ENCODE measurements at regions not wholly inside any gene's neighbourhood (a gene's known extent, or its start where the extent isn't known, plus 50 kb on each side); places are given as distances from the start of the nearest gene placed in this dataset.
A peak's percentile ranks its signal among the peaks of the same experiment; 100 is the strongest.
"Not testable (repeated sequence)": the region's sequence is repeated elsewhere in the genome, so short reads cannot be mapped to it uniquely, and the experiment has no call there.

DNA sequence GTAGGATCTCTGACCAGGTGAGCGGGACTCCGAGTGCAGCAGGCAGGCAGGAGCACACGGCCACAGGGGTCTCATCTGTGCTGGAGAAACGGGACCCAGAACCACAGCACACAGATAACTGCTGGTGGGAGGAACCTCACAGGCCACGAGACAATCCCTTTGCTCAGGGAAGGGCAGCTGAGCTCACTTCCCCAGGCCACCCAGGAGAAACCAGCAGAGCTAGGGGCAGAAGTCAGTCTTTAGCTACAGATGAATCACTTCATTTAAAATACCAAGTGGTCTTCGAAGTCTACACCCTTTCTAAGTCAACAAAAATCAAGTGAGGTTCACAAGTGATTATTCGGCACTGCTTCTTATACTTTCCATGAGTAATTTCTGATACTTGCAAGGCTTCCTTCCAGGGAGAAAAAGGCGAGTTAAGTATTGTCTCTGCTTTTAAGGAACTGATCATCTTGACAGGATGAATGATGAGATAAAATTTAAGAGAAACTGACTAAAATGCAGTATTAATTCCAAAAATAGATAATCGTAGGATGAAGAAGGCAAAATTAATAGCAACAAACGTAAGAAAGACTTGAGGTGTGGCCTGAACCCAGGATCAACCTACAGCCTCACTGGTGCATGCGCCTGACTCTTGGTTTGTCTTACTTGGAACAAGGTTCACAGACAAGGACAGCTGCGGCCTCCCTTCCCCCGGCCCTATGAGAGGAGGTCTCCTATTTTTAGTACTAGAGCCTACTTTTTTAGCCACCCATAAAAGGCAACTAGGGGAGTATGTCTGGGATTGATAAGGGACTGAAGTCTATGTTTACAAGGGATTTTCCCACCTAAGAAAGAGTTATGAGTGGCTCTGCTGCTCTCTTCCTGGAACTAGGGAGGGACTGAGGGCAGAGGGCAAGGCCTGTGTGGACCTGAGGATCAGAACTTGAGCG, 233.6 kb downstream of the TTLL2 start:
- DNase-seq (ENCODE audit: low spot score) = no peak
- ATAC-seq = peak; percentile 21

DNA sequence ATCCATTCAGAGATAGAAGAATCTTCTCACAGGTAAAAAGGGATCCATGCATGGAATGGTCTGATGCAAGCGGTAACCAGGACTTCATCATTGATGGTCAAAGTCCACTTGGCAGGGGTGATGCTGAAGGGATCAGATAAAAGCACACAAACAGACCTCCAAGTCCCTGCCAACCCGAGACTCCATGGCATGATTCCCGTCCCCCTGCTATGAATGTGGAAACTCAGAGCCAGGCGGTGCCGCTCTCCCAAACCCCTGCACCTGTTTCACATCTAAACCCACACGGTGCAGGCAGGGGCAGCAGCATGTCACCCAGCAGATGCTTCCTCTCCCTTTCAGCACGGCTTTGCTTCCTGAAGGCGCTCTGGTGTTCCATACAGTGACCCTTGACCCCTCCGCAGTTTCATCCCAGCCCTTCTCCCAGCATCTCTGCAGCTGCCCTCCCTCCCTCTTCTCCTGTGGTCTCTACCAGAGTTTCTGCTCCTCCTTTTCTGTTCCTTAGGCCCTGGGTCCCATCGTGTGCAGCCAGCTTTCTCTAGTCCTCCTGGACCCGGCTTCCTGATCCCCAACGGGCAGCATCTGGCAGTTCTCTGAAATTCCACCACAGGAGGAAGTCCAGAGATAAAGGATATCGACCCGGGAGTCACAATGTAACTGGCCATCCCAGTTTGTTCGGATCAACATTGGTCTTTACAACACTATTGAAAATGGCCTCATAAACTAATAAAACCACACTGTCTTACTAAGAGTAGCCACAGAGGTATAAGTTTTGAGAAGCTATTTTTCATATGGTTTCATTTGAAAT, 235.0 kb downstream of the TTLL2 start:
- peak; percentile 92 for ATAC-seq

DNA sequence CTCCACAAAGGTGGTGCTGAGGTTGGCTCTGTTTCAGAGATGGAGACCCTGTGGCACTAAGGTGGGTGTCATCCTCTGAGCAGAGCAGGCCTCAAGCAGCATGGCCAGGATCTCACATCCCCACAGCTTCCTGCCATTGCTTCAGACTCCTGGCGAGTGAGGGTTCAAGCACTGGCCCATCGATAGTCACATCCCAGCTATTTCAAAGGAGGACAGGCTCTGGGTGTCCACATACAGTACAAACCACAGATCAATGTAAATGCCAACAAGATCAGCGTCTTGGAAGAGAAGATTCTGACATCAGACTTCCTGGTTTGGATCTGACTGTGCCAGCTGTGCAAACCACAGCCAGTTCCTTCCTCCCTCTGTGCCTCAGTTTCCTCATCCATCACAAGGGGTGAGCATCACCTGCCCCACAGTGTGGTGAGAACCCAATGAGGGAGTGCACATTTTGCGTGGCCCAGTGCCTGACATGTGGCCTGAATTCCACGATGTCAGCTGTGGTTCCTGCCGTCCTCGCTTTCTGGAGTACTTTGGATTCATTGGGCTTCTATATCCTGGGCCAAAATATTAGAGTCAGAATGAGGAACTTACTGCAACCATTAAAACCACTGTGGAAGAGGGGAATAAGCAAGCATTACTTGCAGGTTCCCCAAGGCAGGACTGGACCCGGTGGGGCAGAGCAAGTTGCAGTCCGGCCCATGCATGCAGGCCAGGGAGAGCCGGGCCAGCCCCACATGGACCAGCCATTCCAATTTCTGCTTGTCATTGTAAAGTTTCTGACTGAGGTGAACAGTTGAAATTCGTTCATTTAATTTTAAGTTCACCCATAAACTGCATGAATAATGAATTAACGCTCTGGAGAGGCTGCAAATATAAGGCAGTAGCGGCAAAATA, 236.0 kb downstream of the TTLL2 start:
- ATAC-seq (no peak), DNase-seq (ENCODE audit: low spot score) (no peak)

More for the DNA sequence above, 235.0 kb downstream of the TTLL2 start:
- peak; percentile 94 for DNase-seq (ENCODE audit: low spot score)

DNA sequence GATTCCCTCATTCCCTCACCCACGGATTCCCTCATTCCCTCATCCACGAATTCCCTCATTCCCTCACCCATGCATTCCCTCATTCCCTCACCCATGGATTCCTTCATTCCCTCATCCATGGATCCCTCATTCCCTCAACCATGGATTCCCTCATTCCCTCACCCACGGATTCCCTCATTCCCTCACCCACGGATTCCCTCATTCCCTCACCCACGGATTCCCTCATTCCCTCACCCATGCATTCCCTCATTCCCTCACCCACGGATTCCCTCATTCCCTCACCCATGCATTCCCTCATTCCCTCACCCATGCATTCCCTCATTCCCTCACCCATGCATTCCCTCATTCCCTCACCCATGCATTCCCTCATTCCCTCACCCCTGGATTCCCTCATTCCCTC, 238.0 kb downstream of the TTLL2 start:
- ATAC-seq; DNase-seq (ENCODE audit: low spot score): not testable (repeated sequence)

DNA sequence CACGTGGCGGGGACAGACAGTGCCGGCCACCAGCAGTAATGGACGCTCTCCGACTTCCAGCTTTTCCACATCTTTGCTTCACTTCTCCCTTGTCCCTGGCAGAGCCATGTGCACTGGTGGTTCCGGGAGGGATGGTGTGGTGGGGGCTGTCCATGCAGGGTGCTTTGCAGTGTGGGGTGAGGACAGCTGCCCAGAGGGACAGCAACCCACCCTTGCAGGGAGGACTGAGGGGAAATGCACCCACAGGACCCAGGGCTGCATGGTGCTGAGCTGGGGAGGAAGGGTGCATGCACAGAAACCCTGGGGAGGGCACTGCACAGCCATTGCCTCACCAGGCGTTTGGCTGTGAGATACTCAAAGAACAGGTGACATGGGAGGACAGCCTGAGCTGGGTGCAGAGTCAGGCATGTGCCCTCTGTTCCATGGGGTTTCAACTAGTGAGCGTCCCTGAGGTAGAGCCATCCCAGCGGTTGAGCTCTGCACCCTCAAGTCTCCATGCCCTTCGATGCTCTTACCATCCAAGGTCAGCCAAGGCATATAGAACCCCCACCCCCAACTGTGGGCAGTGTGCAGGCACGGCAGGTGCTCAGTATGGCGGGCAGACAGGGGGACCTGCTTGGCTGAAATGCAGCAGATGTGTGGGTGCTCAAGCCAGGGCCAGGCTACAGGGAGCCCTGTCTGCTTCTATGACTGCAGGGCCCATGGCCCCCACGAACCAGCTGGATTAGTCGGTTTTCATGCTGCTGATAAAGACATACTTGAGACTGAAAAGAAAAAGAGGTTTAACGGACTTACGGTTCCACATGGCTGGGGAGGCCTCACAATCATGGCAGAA, 239.7 kb downstream of the TTLL2 start:
- ATAC-seq = no peak
- DNase-seq (ENCODE audit: low spot score) = peak; percentile 29

DNA sequence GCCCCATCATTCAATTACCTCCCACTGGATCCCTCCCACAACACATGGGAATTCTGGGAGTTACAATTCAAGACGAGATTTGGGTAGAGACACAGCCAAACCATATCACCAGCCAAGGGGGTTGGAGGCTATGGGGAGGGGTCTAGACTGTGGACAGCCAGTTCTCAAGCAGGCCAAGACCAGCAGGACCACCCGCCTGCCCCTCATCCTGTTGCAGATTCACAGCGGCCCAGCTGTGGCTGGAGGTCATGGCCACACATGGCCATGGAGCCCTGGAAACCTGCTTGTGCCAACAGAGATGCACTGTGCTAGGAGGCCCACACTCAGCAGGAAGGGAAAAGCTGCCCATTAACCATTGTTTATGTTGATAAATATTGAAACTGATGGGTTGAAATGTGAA, 240.5 kb downstream of the TTLL2 start:
- no peak for DNase-seq (ENCODE audit: low spot score)
- no peak for ATAC-seq

DNA sequence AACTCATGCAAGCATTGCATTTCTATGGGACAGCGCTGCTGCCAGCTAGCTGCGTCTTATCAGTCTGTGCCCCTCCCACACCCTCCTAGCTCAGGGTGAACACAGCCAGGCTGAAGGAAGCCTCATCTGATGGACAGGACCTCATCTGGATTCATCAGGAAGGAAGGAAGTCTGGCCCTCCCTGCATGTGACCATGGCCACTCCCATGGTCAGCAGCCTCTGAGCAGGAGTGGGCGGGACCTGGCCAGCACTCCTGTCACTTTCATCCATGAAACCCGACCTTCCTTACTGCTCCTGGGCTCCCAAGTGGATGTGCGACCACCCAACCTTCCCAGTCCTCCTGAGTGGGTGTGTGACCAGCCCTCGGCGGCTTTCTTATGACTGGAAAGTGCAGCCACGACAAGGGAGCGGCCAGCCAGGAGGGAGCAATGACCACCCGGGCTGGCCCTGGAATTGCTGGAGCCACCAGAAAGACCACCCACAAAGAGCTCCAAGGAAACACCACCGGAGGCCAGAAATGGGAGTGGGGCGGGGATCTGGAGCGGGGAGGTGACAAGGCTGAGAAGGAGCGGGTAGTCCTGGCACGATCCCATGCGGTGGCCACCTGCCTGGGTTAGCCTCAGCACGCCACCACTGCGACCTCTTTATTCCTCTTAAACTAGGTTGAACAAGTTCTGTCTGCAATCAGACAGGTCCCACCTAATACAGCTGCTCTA, 241.2 kb downstream of the TTLL2 start:
- ATAC-seq (peak; percentile 83), DNase-seq (ENCODE audit: low spot score) (no peak)

DNA sequence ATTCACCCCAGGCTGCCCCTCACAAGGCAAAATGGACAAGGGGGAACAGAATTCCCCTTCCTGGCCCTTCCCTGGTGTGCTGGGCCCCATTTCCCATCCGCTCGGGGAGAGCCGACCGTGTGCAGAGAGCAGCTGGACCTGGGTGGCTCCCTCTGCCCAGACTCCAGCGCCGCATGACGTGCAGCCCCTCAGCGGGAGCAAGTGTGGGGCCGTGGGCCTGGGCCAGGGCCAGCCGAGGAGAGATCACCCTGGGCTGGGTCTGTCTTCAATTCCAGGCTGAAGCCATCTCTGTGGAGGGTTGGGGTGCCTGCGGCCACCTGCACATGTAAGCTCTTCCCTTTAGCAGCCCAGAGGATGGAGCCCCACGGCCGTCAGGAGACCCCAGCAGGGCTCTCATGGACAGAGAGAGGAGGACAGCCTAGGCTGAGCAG, 241.8 kb downstream of the TTLL2 start:
- ATAC-seq (no peak), DNase-seq (ENCODE audit: low spot score) (no peak)

DNA sequence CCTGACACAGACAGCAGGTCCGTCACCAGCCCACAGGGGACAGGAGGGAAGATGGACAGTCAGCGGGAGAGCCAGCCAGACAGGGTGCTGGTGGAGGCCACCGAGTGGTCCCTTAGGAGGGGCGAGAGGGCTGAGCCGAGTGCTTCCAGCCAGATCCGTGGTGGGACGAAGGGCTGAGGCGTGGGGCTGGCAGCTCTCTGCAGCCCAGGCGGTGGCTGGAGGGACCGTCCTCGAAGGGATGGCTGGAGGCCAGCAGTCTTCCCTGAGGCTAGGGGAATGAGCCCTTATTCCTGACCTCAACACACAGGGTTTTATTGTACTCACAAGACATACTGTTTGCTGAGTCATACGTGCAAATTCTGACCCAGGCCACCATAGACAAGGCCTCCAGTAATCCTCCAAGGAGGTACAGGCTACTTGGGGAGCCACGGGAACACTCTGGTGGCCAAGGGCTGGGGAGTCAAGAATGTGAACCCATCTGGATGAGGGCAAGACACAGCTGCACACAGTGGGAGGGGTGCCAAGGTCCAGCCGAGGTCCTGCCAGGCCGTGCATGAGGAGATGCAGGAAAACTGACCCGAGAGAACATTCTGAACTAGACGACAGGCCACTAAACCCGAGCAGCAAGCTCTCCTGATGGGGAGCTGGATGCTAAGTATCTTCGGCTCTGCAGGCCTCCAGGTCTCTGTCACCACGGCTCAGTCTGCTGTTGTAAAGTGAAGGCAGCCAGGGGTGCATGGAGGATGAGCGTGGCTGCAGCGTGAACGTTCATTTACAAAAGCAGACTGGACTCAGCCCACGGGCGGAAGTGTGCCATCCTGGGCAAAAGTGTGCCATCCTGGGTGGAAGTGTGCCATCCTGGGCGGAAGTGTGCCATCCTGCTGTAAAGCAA, 242.5 kb downstream of the TTLL2 start:
- DNase-seq (ENCODE audit: low spot score) (no peak), ATAC-seq (no peak)

DNA sequence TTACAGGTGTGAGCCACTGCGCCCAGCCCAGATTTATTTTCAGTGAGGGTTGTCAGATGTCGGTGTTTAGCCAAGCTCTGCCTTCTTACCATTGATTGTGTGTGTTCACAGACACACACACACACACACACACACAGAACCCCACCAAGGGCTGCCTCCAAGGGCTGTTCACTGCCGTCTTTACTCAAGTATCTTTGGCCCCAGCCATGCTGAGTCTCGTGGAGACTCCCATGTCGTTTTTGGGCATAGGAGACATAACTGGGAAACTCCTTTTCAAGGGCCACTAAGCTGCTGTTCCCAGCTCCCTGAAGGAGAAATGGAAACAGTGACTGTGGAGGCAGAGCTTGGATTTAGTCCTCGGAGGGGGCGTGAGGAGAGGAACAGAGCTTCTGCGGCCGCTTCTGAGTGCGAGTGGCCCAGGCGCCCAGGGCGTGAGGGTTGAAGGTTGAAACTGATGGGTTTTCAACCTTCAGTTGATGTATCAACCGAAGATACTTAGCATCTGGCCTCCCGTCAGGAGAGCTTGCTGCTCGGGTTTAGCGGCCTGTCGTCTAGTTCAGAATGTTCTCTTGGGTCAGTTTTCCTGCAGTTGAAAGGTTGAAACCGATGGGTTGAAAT, 243.6 kb downstream of the TTLL2 start:
- ATAC-seq = no peak
- no peak for DNase-seq (ENCODE audit: low spot score)

DNA sequence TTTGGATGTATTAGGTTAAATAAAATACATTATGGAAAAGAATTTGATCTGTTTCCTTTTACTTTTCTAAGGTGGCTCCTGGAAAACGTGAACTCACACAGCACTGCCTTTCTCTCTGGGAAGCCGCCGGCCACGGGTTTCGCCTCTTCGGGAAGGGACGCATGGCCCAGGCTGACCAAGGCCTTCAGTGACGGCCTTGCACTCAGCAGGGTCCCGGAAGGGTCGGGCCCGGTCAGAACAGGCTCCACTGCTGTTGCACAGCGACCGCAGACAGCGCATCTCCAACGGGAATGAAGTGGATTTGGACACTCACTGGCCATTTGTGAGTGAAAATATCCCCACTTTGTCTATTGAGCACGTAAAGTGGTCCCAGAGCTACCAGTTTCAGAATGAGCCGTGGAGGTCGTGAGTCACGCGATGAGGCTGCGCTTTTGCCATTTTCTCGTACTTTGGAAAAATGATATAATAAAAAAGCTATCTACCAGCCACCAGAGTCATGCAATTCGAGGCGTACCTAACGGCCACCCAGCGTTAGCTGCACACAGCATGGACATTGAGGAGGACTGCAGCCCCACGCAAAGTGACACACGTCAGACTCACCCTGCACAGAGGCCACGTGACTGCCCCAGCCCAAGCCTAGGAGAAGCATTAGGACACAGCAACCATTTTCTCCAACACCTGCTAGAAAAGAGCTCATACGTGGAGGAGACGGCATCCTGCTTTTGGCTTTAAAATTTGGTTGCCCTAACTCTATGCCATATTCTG, 244.3 kb downstream of the TTLL2 start:
- no peak for ATAC-seq
- DNase-seq (ENCODE audit: low spot score) = no peak

DNA sequence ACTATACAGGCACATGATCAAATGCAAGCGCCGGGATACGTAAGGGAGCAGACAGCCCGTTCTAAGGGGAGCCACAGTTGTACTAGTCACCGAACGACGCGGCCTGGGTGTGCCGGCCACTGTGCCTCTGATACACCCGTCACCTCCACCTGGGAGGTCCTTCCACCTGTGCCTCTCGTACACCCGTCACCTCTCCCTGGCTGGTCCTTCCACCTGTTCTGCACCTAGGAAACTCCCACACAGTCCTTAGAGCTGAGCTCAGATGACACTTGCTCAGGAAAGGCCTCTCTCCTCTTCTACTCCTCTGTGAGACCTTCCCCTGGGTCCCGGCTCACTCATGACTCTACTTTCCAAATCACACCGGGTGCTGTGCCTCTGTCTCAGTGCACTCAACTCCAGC, 245.0 kb downstream of the TTLL2 start:
- DNase-seq (ENCODE audit: low spot score) = no peak
- ATAC-seq = no peak

DNA sequence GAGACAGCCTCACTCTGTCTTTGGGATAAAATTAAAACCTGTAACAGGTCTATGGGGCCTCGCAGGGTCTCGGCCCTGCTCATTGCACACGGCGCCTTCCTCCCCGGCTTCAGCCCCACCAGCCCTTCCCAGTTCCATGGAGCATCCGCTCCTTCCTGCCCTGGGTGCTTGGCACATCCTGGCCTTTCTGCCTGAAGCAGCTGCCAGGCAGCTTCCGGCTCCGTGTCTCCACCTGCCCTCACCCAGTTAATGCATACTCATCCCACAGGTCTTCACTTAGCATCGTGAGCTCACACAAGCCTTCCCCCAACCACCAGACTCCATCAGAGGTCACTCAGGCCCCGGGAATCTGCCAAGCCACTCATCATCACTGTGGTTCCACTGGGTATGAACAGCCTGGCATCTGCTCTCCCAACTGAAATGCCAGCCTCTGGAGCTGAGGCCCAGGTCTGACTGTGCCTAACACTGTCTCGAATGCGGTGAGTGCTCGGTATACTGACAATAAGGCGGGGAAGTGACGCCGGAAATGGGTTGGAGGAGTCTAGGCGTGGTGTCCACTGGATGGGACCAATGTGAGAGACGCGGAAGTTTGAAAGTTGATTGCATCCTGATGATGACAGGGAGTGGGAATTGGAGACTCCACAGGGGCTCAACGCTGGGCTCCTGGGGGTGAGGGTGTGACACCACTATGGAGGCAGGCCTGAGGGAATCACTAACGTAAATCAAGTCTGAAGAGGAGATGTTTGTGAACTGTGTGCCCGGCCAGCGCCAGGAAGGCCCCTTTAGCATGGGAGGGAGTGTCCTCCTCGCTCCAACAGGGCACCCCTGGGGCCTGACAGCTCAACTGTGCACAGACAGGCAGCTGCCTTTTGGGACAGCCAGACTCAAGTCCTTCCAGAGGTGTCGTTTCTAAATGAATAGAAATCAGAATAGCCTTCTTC, 245.8 kb downstream of the TTLL2 start:
- ATAC-seq (no peak), DNase-seq (ENCODE audit: low spot score) (no peak)

DNA sequence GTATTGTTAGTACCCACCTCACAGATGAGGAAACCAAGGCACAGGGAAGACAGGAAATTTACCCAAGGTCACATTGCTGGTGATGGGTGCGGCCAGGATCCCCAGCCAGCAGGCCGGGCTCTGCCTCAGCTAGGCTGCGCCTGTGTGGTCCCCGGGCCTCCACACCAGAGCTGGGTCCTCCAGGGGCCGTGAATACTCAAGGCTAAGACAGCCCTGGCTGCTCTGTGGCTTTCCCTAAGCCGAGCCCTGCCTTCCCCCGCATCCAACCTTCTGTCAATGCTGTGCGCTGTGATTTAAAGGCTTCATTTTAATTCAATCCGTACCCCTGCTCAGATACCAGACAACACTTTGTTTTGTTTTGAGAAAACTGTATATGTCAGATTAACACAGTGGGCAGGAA, 246.7 kb downstream of the TTLL2 start:
- no peak for ATAC-seq
- no peak for DNase-seq (ENCODE audit: low spot score)

DNA sequence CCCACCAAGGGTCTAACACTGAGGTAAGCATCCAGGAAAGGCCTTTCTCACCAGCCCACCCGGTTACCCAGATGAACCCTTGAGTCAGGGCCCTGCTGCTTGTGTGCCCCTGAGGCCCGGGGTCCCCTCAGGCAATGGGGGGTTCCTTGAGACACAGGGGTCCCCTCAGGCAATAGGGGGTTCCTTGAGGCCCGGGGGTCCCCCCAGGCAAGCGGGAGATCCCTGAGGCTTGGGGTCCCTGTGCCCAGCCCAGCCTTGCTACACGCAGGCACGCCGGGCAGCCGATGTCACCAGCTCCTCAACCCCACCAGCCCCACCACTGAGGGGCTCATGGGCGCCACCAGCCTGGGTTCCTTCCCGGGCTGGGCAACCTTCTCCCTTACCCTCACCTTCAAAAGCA, 247.2 kb downstream of the TTLL2 start:
- no peak for DNase-seq (ENCODE audit: low spot score)
- ATAC-seq = no peak

DNA sequence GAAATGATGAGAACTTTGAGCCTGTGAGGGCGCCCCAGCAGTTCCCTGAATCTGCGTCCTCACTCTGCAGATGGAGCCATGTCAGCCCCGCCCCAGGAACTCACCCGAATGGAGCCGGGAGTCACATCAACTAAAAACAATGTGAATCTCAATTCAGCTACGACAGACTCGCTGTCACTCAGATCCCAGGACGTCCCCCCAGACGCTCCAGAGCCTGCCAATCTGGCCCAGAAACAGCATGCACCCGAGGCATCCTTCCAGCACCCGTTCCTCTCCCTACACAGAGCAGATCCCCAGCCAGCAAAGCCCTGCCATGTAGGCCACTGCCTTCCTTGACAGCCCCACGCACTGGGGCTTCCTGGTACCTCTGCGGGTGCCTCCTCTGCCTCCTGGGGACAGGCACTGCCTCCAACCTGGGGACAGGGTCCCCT, 248.0 kb downstream of the TTLL2 start:
- peak; percentile 72 for ATAC-seq
- no peak for DNase-seq (ENCODE audit: low spot score)
